Stimulated activated naive B cell treated with anti-CD40 and anti-IgM and Interleukin-4, amounts not matched to agents 10 μg/mL and 1 μg/mL and 100 μg/mL, for 72 hours (primary cell): ENCODE measurements at regions not wholly inside any gene's neighbourhood (a gene's known extent, or its start where the extent isn't known, plus 50 kb on each side); places are given as distances from the start of the nearest gene placed in this dataset.

Experiments used
- ATAC-seq, 2 donors: fragments of 150-1000 bp; cut with Tn5 transposase; replicated peaks; 2 replicates each; pipeline ENCODE4 v1.10.0; 2021; ENCODE audit warnings: moderate library complexity in 1 of 2
- DNase-seq: peaks from one replicate; pipeline ENCODE4 v3.0.0; 2021
- H3K27ac Mint-ChIP-seq: one replicate; pipeline ENCODE4 v1.8.0; 2022; ENCODE audit warnings: mild to moderate bottlenecking, mixed read lengths
- H3K27me3 Mint-ChIP-seq, 2 donors: one replicate each; pipeline ENCODE4 v1.8.0; 2022; ENCODE audit warnings: mixed read lengths in 2 of 2
- H3K36me3 Mint-ChIP-seq, 2 donors: one replicate each; pipeline ENCODE4 v1.8.0; 2022; ENCODE audit warnings: mixed read lengths in 2 of 2, mild to moderate bottlenecking in 1 of 2
- H3K4me1 Mint-ChIP-seq, 2 donors: one replicate each; pipeline ENCODE4 v1.8.0; 2022; ENCODE audit warnings: mixed read lengths in 2 of 2, mild to moderate bottlenecking in 1 of 2
- H3K4me3 Mint-ChIP-seq, 2 donors: one replicate each; pipeline ENCODE4 v1.8.0; 2022; ENCODE audit warnings: mild to moderate bottlenecking in 2 of 2, mixed read lengths in 2 of 2, moderate library complexity in 1 of 2
- H3K9me3 Mint-ChIP-seq, 2 donors: one replicate each; pipeline ENCODE4 v1.8.0; 2022; ENCODE audit warnings: mixed read lengths in 2 of 2, mild to moderate bottlenecking in 1 of 2

DNA sequence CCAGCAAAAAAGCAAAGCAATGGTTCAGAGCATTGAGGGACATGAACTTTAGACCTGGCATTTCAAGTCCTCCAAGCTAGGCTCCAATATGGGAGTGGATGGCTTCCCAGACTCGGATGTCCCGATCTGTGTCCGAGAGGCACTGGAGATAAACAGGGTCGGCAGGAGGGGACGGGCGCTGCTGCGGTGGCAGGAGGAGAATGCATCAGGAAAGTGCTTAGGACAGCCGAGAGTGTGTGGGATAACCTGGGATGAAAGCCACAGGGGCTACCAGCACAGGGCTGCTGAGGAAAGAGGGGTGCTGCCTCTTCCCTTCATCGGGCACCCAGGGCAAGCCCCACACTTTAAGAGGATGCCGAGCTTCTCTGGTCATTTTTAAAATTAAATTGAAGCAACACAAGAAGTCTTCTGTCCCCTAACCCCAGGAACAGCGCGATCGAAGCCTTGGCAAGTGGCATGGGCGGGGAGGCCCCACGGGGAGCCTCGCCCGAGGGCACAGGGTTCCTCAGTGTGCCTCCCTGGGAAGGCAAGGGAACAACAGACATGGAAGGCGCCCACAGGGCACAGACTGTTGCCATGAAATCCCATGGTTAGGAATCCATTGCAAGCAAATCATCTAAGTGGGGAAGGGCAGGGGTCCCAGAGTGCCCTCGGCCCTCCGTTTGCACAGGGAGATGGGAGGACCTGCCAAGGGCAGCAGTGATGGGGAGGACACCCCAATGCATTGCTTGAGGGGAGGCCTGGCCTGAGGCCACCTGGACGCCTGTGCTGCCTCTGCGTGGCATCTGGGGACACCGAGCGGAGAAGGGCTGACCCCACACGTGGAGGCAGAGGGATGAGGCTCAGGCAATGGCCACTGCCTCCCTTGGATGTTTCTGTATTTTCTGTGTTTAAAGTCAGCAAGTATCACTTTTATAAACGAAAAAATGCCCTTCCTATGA, 78.5 kb upstream of the GPC1 start:
- Mint-ChIP-seq H3K4me3 (no peak overlapping the region), H3K4me1 (no peaks in the 10 kb centered on the region)

DNA sequence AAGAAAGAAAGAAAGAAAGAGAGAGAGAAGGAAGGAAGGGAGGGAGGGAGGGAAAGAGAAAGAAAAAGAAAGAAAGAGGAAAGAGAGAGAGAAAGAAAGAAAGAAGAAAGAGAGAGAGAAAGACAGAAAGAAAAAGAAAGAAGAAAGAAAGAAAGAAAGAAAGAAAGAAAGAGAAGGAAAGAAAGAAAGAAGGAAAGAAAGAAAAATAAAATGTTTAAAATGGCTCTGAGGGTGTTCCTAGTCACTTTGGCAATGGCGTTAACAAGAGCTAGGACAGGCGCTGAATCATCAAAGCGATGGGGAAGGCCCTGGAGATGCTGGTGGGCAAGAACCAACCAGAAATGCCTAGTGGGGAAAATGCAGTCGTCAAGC, 77.8 kb upstream of the GPC1 start:
- Mint-ChIP-seq H3K4me3 (no peak overlapping the region), H3K36me3 (peaks cover 4 to 8% of the 10 kb centered on the region in 2 donors), H3K9me3 (peaks cover 13 to 17% of the 10 kb centered on the region in 2 donors), H3K27ac (no peak overlapping the region), H3K4me1 (peaks cover 0 to 2% of the 10 kb centered on the region in 2 donors), H3K27me3 (peaks cover 5 to 7% of the 10 kb centered on the region in 2 donors)
- ATAC-seq (no peak), DNase-seq (no peak)

More for the DNA sequence above, 78.5 kb upstream of the GPC1 start:
- Mint-ChIP-seq H3K27me3 (peaks cover 5 to 12% of the 10 kb centered on the region in 2 donors), H3K36me3 (peaks cover 4 to 11% of the 10 kb centered on the region in 2 donors), H3K27ac (no peak overlapping the region), H3K9me3 (peaks cover 15 to 17% of the 10 kb centered on the region in 2 donors)
- DNase-seq = no peak
- no peak for ATAC-seq

GRCh38 chr2:240358080-240358479, 77.4 kb upstream of the GPC1 start:
- Mint-ChIP-seq H3K4me1 (peaks cover 0 to 2% of the 10 kb centered on the region in 2 donors), H3K27ac (no peak overlapping the region), H3K27me3 (peaks cover 5% of the 10 kb centered on the region in 2 donors), H3K36me3 (peaks cover 4 to 8% of the 10 kb centered on the region in 2 donors), H3K4me3 (no peak overlapping the region), H3K9me3 (peaks cover 12 to 17% of the 10 kb centered on the region in 2 donors)
- no peak for ATAC-seq
- no peak for DNase-seq

DNA sequence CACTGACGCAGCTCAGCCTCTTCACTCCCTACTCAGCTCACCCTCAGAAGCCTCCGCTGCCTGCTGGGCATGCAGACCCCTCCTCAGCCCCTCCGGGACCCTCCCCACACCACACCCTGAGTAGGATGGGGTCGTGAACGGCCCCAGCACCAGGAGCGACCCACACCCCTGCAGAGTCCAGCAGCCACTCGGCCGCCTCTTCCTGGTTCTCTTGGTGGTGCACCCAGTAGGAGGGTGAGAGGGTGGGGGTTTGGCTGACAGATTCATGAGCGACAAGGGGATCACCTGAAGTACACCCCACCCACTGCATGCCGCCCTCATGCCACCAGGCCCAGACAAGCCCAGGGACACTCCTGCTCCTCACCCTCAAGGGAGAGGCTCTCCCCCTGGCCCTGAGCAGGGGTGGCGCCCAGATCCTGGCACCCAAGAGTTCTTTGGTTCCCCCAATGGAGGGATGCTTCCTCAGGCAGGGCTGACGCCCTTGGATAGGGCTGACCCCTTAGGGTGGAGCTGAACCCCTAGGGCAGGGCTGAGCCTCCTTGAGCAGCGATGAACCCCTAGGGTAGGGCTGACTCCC, 76.6 kb upstream of the GPC1 start:
- DNase-seq (no peak), ATAC-seq (peak in 1 of 2 donors; percentile 14)
- no peak overlapping the region for H3K27ac Mint-ChIP-seq
- no peak overlapping the region for H3K4me3 Mint-ChIP-seq
- H3K9me3 Mint-ChIP-seq = peaks cover 12 to 17% of the 10 kb centered on the region in 2 donors
- peaks cover 3 to 4% of the 10 kb centered on the region in 2 donors for H3K27me3 Mint-ChIP-seq
- peaks cover 0 to 2% of the 10 kb centered on the region in 2 donors for H3K4me1 Mint-ChIP-seq
- H3K36me3 Mint-ChIP-seq = peaks cover 4 to 8% of the 10 kb centered on the region in 2 donors

DNA sequence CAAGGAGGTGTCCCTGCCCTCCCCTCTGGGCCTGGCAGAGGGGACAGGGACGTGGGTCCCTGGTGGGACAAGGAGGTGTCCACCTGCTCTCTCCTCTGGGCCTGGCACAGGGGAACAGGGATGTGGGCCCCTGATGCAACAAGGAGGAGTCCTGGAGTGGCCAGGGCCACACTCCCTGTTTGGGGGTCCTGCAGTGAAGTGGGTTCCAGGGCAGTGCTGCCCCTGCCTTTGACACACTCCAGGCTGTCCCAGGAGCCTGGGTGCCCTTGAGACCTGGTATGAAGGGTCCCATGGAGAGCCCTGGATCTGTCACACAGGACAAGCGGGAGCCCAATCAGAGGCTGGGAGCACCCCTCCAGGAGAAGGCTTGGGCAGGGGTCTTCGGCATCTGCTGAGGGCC, 75.8 kb upstream of the GPC1 start:
- ATAC-seq (no peak), DNase-seq (no peak)
- H3K4me1 Mint-ChIP-seq = peaks cover 0 to 2% of the 10 kb centered on the region in 2 donors
- H3K27me3 Mint-ChIP-seq = peaks cover 0 to 3% of the 10 kb centered on the region in 2 donors
- peaks cover 12 to 17% of the 10 kb centered on the region in 2 donors for H3K9me3 Mint-ChIP-seq
- H3K4me3 Mint-ChIP-seq = no peak overlapping the region
- H3K36me3 Mint-ChIP-seq = peaks cover 4 to 8% of the 10 kb centered on the region in 2 donors
- no peak overlapping the region for H3K27ac Mint-ChIP-seq

GRCh38 chr2:240360645-240361475, 74.6 kb upstream of the GPC1 start:
- Mint-ChIP-seq H3K4me1 (peaks cover 0 to 2% of the 10 kb centered on the region in 2 donors), H3K27me3 (peaks cover 0 to 3% of the 10 kb centered on the region in 2 donors), H3K36me3 (peaks cover 4 to 8% of the 10 kb centered on the region in 2 donors), H3K9me3 (peaks cover 12 to 17% of the 10 kb centered on the region in 2 donors), H3K27ac (peak overlapping the region; percentile 68), H3K4me3 (no peak overlapping the region)
- DNase-seq (no peak), ATAC-seq (no peak)

- Mint-ChIP-seq H3K27ac (no peak overlapping the region), H3K27me3 (peaks cover 0 to 3% of the 10 kb centered on the region in 2 donors), H3K36me3 (peaks cover 4 to 8% of the 10 kb centered on the region in 2 donors), H3K4me3 (no peak overlapping the region), H3K9me3 (peaks cover 12 to 19% of the 10 kb centered on the region in 2 donors), H3K4me1 (peaks cover 0 to 2% of the 10 kb centered on the region in 2 donors)
- ATAC-seq (no peak), DNase-seq (no peak)
These were observed 73.2 kb upstream of the GPC1 start for GRCh38 chr2:240362216-240362755.

GRCh38 chr2:240362826-240363745, 72.4 kb upstream of the GPC1 start:
- peaks cover 0 to 3% of the 10 kb centered on the region in 2 donors for H3K27me3 Mint-ChIP-seq
- DNase-seq (no peak), ATAC-seq (no peak)
- peaks cover 0 to 2% of the 10 kb centered on the region in 2 donors for H3K4me1 Mint-ChIP-seq
- H3K27ac Mint-ChIP-seq = no peak overlapping the region
- no peak overlapping the region for H3K4me3 Mint-ChIP-seq
- peaks cover 4 to 8% of the 10 kb centered on the region in 2 donors for H3K36me3 Mint-ChIP-seq
- peaks cover 12 to 17% of the 10 kb centered on the region in 2 donors for H3K9me3 Mint-ChIP-seq

DNA sequence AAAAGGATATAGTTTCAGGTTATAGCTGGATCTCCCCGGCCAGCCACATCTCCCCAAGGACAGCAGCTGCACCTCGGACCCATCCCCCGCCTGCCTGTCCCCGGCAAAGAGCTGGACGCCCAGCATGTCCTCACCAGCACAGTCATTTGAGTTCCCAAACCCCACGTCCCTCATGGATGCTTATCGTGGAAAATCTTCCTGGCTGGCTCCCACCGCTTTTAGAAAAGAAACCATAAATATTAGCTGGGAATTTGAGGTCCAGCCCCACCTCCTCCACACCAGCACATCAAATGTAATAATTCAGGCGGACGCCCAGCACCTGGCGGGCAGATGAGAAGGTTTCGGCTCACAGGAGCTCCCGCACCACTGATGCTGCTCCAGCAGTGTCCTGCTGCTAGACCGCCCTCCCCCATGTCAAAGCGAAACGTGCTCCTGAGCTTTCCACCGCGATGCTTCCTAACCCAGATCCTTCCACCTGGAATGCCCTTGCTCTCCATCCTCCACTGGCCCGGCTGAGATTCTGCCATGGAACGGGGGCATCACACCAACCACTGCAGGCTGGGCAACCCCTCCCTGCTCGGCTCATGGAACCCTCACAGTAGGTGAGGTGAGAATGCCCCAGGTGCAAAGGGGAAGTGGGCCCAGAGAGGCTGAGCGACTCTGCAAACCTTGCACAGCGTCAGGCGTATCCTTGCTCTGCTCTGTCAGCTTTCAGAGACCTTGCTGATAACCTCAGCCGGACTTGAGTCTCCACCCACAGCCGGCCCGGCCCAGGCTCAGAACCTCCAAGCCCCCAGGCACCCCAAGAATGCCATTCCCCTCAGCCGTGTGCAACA, 71.5 kb upstream of the GPC1 start:
- peaks cover 0 to 2% of the 10 kb centered on the region in 2 donors for H3K4me1 Mint-ChIP-seq
- no peak for DNase-seq
- peaks cover 0 to 3% of the 10 kb centered on the region in 2 donors for H3K27me3 Mint-ChIP-seq
- peaks cover 4 to 8% of the 10 kb centered on the region in 2 donors for H3K36me3 Mint-ChIP-seq
- H3K9me3 Mint-ChIP-seq = peaks cover 12 to 17% of the 10 kb centered on the region in 2 donors
- H3K27ac Mint-ChIP-seq = no peak overlapping the region
- no peak for ATAC-seq
- no peak overlapping the region for H3K4me3 Mint-ChIP-seq

DNA sequence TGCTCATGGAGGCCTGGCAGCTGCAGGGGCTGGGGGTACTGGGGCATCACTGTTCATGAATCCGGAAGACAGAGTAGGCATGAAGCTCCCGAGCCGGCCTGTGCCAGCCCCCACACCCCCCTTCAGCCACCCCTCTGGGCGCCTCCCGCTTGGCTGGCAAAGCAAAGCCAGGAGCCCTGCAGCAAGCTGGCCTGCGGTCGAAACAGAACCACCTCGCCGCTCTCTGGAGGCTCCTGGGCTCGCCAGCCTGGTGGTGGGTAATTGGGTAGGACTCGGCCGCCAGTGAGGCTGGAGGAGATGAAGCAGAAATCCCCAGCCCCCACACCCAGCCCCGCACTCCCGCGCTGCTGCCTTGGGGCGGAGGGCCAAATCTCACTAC, 70.9 kb upstream of the GPC1 start:
- Mint-ChIP-seq H3K27ac (no peak overlapping the region), H3K4me3 (no peak overlapping the region), H3K4me1 (peaks cover 0 to 2% of the 10 kb centered on the region in 2 donors), H3K27me3 (peaks cover 0 to 3% of the 10 kb centered on the region in 2 donors), H3K9me3 (peaks cover 12 to 17% of the 10 kb centered on the region in 2 donors), H3K36me3 (peaks cover 4 to 8% of the 10 kb centered on the region in 2 donors)
- ATAC-seq = no peak
- DNase-seq = no peak

GRCh38 chr2:240364961-240365775, 70.3 kb upstream of the GPC1 start:
- ATAC-seq (no peak), DNase-seq (no peak)
- H3K27ac Mint-ChIP-seq = no peak overlapping the region
- peaks cover 12 to 15% of the 10 kb centered on the region in 2 donors for H3K9me3 Mint-ChIP-seq
- peaks cover 0 to 3% of the 10 kb centered on the region in 2 donors for H3K27me3 Mint-ChIP-seq
- peaks cover 0 to 2% of the 10 kb centered on the region in 2 donors for H3K4me1 Mint-ChIP-seq
- H3K4me3 Mint-ChIP-seq = no peak overlapping the region
- peaks cover 4 to 8% of the 10 kb centered on the region in 2 donors for H3K36me3 Mint-ChIP-seq
